HEK293 (cell line): ENCODE measurements at regions not wholly inside any gene's neighbourhood (a gene's known extent, or its start where the extent isn't known, plus 50 kb on each side); places are given as distances from the start of the nearest gene placed in this dataset.

Experiments
- MZF1 ChIP-seq: fragments of 450-650 bp; formaldehyde crosslinking; IDR thresholded peaks from 2 replicates; pipeline ENCODE4 v1.5.1; 2017; ENCODE audit warnings: missing biosample characterization, missing genetic modification characterization, borderline replicate concordance
- RBAK ChIP-seq: fragments of 450-650 bp; formaldehyde crosslinking; IDR thresholded peaks from 2 replicates; pipeline ENCODE4 v1.5.1; 2016; ENCODE audit warnings: missing biosample characterization, missing genetic modification characterization
- TCF7L2 ChIP-seq: IDR thresholded peaks from 2 replicates; pipeline ENCODE4 v1.6.1; 2011; ENCODE audit warnings: low read depth, mild to moderate bottlenecking, inconsistent platforms, low read length, moderate library complexity, borderline replicate concordance
- YY1 ChIP-seq: fragments of 450-650 bp; formaldehyde crosslinking; IDR thresholded peaks from 2 replicates; pipeline ENCODE4 v1.5.1; 2018; ENCODE audit warnings: missing biosample characterization, missing genetic modification characterization
- ZBTB7A ChIP-seq: fragments of 450-650 bp; formaldehyde crosslinking; IDR thresholded peaks from 2 replicates; pipeline ENCODE4 v1.5.1; 2016; ENCODE audit warnings: low read depth, missing biosample characterization, missing genetic modification characterization
- ZNF112 ChIP-seq: fragments of 450-650 bp; formaldehyde crosslinking; IDR thresholded peaks from 2 replicates; pipeline ENCODE4 v1.5.0; 2017; ENCODE audit warnings: missing biosample characterization, missing genetic modification characterization
- ZNF23 ChIP-seq: fragments of 450-650 bp; formaldehyde crosslinking; IDR thresholded peaks from 2 replicates; pipeline ENCODE4 v1.5.1; 2016; ENCODE audit warnings: missing biosample characterization, missing genetic modification characterization, borderline replicate concordance
- ZNF561 ChIP-seq: fragments of 450-650 bp; IDR thresholded peaks from 2 replicates; pipeline ENCODE4 v1.5.1; 2018; ENCODE audit warnings: missing biosample characterization, missing genetic modification characterization, borderline replicate concordance
- ZNF600 ChIP-seq: fragments of 450-650 bp; formaldehyde crosslinking; IDR thresholded peaks from 2 replicates; pipeline ENCODE4 v1.5.1; 2016; ENCODE audit warnings: missing biosample characterization, missing genetic modification characterization
- ZNF660 ChIP-seq: fragments of 450-650 bp; IDR thresholded peaks from 2 replicates; pipeline ENCODE4 v1.5.1; 2018; ENCODE audit warnings: missing biosample characterization, mild to moderate bottlenecking, missing genetic modification characterization
- TF ChIP-seq, protein P1 (sequence below): fragments of 450-650 bp; formaldehyde crosslinking; IDR thresholded peaks from 2 replicates; pipeline ENCODE4 v1.5.1; 2016; ENCODE audit warnings: missing biosample characterization, missing genetic modification characterization
- TF ChIP-seq, protein P2 (sequence below): fragments of 450-650 bp; IDR thresholded peaks from 2 replicates; pipeline ENCODE4 v1.5.1; 2018; ENCODE audit warnings: missing biosample characterization, mild to moderate bottlenecking, missing genetic modification characterization
- TF ChIP-seq, protein P3 (sequence below): fragments of 450-650 bp; formaldehyde crosslinking; IDR thresholded peaks from 2 replicates; pipeline ENCODE4 v1.5.1; 2016; ENCODE audit warnings: missing biosample characterization, missing genetic modification characterization
- TF ChIP-seq, protein P4 (sequence below): fragments of 450-650 bp; formaldehyde crosslinking; IDR thresholded peaks from 2 replicates; pipeline ENCODE4 v1.5.1; 2016; ENCODE audit warnings: missing biosample characterization, missing genetic modification characterization

DNA sequence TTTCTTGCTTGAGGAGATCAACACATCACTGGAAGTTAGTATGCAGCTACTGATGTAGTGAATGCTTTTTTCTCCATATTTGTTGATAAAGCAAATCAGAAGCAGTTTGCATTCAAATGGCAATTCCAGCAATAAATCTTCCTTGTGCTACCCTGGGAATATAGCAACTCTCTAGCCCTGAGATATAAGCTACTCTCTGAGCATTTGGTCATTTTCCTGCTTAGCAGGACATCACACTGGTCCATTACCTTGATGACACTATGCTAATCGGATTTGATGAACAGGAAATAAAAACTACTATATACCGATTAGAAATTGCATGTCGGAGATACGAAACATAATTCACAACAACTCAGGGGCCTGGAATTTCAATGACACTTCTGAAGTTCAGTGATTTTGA is 152.7 kb downstream of the CBLN2 start:
- TF ChIP-seq, protein P1, sequence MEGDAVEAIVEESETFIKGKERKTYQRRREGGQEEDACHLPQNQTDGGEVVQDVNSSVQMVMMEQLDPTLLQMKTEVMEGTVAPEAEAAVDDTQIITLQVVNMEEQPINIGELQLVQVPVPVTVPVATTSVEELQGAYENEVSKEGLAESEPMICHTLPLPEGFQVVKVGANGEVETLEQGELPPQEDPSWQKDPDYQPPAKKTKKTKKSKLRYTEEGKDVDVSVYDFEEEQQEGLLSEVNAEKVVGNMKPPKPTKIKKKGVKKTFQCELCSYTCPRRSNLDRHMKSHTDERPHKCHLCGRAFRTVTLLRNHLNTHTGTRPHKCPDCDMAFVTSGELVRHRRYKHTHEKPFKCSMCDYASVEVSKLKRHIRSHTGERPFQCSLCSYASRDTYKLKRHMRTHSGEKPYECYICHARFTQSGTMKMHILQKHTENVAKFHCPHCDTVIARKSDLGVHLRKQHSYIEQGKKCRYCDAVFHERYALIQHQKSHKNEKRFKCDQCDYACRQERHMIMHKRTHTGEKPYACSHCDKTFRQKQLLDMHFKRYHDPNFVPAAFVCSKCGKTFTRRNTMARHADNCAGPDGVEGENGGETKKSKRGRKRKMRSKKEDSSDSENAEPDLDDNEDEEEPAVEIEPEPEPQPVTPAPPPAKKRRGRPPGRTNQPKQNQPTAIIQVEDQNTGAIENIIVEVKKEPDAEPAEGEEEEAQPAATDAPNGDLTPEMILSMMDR (tag by site-specific recombination): no peak
- TF ChIP-seq, protein P2, sequence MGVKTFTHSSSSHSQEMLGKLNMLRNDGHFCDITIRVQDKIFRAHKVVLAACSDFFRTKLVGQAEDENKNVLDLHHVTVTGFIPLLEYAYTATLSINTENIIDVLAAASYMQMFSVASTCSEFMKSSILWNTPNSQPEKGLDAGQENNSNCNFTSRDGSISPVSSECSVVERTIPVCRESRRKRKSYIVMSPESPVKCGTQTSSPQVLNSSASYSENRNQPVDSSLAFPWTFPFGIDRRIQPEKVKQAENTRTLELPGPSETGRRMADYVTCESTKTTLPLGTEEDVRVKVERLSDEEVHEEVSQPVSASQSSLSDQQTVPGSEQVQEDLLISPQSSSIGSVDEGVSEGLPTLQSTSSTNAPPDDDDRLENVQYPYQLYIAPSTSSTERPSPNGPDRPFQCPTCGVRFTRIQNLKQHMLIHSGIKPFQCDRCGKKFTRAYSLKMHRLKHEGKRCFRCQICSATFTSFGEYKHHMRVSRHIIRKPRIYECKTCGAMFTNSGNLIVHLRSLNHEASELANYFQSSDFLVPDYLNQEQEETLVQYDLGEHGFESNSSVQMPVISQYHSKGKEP (tag by site-specific recombination): no peak
- no peak for TF ChIP-seq ZNF23 (tag by site-specific recombination)
- no peak for TF ChIP-seq RBAK (tag by site-specific recombination)
- no peak for TF ChIP-seq ZNF600 (tag by site-specific recombination)
- no peak for TF ChIP-seq MZF1 (tag by site-specific recombination)
- TF ChIP-seq, protein P3, sequence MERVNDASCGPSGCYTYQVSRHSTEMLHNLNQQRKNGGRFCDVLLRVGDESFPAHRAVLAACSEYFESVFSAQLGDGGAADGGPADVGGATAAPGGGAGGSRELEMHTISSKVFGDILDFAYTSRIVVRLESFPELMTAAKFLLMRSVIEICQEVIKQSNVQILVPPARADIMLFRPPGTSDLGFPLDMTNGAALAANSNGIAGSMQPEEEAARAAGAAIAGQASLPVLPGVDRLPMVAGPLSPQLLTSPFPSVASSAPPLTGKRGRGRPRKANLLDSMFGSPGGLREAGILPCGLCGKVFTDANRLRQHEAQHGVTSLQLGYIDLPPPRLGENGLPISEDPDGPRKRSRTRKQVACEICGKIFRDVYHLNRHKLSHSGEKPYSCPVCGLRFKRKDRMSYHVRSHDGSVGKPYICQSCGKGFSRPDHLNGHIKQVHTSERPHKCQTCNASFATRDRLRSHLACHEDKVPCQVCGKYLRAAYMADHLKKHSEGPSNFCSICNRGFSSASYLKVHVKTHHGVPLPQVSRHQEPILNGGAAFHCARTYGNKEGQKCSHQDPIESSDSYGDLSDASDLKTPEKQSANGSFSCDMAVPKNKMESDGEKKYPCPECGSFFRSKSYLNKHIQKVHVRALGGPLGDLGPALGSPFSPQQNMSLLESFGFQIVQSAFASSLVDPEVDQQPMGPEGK (tag by site-specific recombination): no peak
- no peak for TF ChIP-seq ZBTB7A (tag by site-specific recombination)
- no peak for TF ChIP-seq ZNF561 (tag by site-specific recombination)
- no peak for TF ChIP-seq YY1 (tag by site-specific recombination)
- TF ChIP-seq, protein P4, sequence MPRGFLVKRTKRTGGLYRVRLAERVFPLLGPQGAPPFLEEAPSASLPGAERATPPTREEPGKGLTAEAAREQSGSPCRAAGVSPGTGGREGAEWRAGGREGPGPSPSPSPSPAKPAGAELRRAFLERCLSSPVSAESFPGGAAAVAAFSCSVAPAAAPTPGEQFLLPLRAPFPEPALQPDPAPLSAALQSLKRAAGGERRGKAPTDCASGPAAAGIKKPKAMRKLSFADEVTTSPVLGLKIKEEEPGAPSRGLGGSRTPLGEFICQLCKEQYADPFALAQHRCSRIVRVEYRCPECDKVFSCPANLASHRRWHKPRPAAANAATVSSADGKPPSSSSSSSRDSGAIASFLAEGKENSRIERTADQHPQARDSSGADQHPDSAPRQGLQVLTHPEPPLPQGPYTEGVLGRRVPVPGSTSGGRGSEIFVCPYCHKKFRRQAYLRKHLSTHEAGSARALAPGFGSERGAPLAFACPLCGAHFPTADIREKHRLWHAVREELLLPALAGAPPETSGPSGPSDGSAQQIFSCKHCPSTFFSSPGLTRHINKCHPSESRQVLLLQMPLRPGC: no peak
- TF ChIP-seq TCF7L2: no peak
- TF ChIP-seq ZNF112 (tag by site-specific recombination): no peak
- no peak for TF ChIP-seq ZNF660 (tag by site-specific recombination)
